HG02884 (cell line): ENCODE measurements at regions not wholly inside any gene's neighbourhood (a gene's known extent, or its start where the extent isn't known, plus 50 kb on each side); places are given as distances from the start of the nearest gene placed in this dataset.
"Not testable (repeated sequence)": the region's sequence is repeated elsewhere in the genome, so short reads cannot be mapped to it uniquely, and the experiment has no call there.

Experiments
- ATAC-seq: cut with Tn5 transposase; IDR thresholded peaks from one replicate; pipeline ENCODE4 v1.9.1; 2021; ENCODE audit warnings: mild to moderate bottlenecking, moderate library complexity; ENCODE audit not compliant: unreplicated experiment

- ATAC-seq: no peak
These were observed 741.0 kb downstream of the MCTP2 start for GRCh38 chr15:94972314-94972713.

- no peak for ATAC-seq
These were observed 755.7 kb downstream of the MCTP2 start for GRCh38 chr15:94987085-94987484.

GRCh38 chr15:94991718-94992117 lies 760.4 kb downstream of the MCTP2 start:
- ATAC-seq: no peak

- ATAC-seq: no peak
These were observed 778.3 kb downstream of the MCTP2 start for GRCh38 chr15:95009635-95010034.

GRCh38 chr15:95013381-95013780 lies 782.0 kb downstream of the MCTP2 start:
- no peak for ATAC-seq

GRCh38 chr15:95016511-95017229 lies 785.3 kb downstream of the MCTP2 start:
- ATAC-seq: no peak

- no peak for ATAC-seq
These were observed 786.4 kb downstream of the MCTP2 start for GRCh38 chr15:95017666-95018328.

GRCh38 chr15:95018888-95019545 lies 787.7 kb downstream of the MCTP2 start:
- ATAC-seq: peak; percentile 91

GRCh38 chr15:95019907-95020306 lies 788.5 kb downstream of the MCTP2 start:
- no peak for ATAC-seq

- no peak for ATAC-seq
These were observed 790.5 kb downstream of the MCTP2 start for GRCh38 chr15:95021816-95022215.

GRCh38 chr15:95024351-95024750 lies 793.0 kb downstream of the MCTP2 start:
- no peak for ATAC-seq

GRCh38 chr15:95025924-95026728 lies 794.8 kb downstream of the MCTP2 start:
- peak; percentile 73 for ATAC-seq

- ATAC-seq: no peak
These were observed 796.6 kb downstream of the MCTP2 start for GRCh38 chr15:95027981-95028380.

GRCh38 chr15:95032156-95032555 lies 800.8 kb downstream of the MCTP2 start:
- ATAC-seq: no peak

GRCh38 chr15:95035106-95035505 lies 803.7 kb downstream of the MCTP2 start:
- ATAC-seq: no peak

- no peak for ATAC-seq
These were observed 809.9 kb downstream of the MCTP2 start for GRCh38 chr15:95041297-95041696.

GRCh38 chr15:95043236-95043932 lies 812.0 kb downstream of the MCTP2 start:
- not testable (repeated sequence) for ATAC-seq

- no peak for ATAC-seq
These were observed 812.6 kb downstream of the MCTP2 start for GRCh38 chr15:95043933-95044313.

- ATAC-seq: no peak
These were observed 813.5 kb downstream of the MCTP2 start for GRCh38 chr15:95044745-95045417.

GRCh38 chr15:95051861-95052260 lies 820.5 kb downstream of the MCTP2 start:
- no peak for ATAC-seq
